H9 (cell line): ENCODE measurements at regions not wholly inside any gene's neighbourhood (a gene's known extent, or its start where the extent isn't known, plus 50 kb on each side); places are given as distances from the start of the nearest gene placed in this dataset.

Source experiments
- DNase-seq: peaks from one replicate; pipeline ENCODE4 v3.0.0-alpha.2; 2017
- H2AFZ ChIP-seq: one replicate; pipeline ENCODE4 v1.6.1; 2013; ENCODE audit warnings: mild to moderate bottlenecking, low read length, control low read depth, moderate library complexity
- H2AK5ac ChIP-seq: 2 replicates; pipeline ENCODE4 v1.6.1; 2013; ENCODE audit warnings: low read length, control low read depth, mixed read lengths; ENCODE audit not compliant: insufficient read length
- H2BK120ac ChIP-seq: one replicate; pipeline ENCODE4 v1.6.1; 2013; ENCODE audit warnings: low read depth, mild to moderate bottlenecking, low read length, control low read depth, inconsistent platforms; ENCODE audit not compliant: poor library complexity, severe bottlenecking
- H2BK12ac ChIP-seq: 2 replicates; pipeline ENCODE4 v1.6.1; 2013; ENCODE audit warnings: low read length, control low read depth, mixed read lengths, low read depth; ENCODE audit not compliant: insufficient read length
- H2BK15ac ChIP-seq: 2 replicates; pipeline ENCODE4 v1.6.1; 2013; ENCODE audit warnings: low read depth, low read length, control low read depth
- H2BK20ac ChIP-seq: one replicate; pipeline ENCODE4 v1.6.1; 2013; ENCODE audit warnings: low read depth, mild to moderate bottlenecking, low read length, control low read depth, inconsistent platforms; ENCODE audit not compliant: poor library complexity, severe bottlenecking
- H2BK5ac ChIP-seq: 2 replicates; pipeline ENCODE4 v1.6.1; 2013; ENCODE audit warnings: low read length, control low read depth, mixed read lengths; ENCODE audit not compliant: insufficient read length
- H3K14ac ChIP-seq: 2 replicates; pipeline ENCODE4 v1.6.1; 2013; ENCODE audit warnings: low read length, control low read depth; ENCODE audit not compliant: insufficient read depth
- H3K18ac ChIP-seq: 2 replicates; pipeline ENCODE4 v1.6.1; 2013; ENCODE audit warnings: low read depth, mild to moderate bottlenecking, mixed read lengths, low read length, control low read depth; ENCODE audit not compliant: insufficient read length
- H3K23ac ChIP-seq: 2 replicates; pipeline ENCODE4 v1.6.1; 2013; ENCODE audit warnings: low read length, control low read depth, mixed read lengths, low read depth; ENCODE audit not compliant: insufficient read length
- H3K23me2 ChIP-seq: 2 replicates; pipeline ENCODE4 v1.6.1; 2013; ENCODE audit warnings: low read depth, mild to moderate bottlenecking, mixed read lengths, low read length, control low read depth; ENCODE audit not compliant: insufficient read length, poor library complexity, severe bottlenecking
- H3K27ac ChIP-seq: 2 replicates; pipeline ENCODE4 v1.5.1; 2013; ENCODE audit warnings: low read length, control low read depth, mixed read lengths, low read depth; ENCODE audit not compliant: insufficient read length
- H3K27me3 ChIP-seq: 2 replicates; pipeline ENCODE4 v1.6.1; 2013; ENCODE audit warnings: low read length, control low read depth, inconsistent platforms; ENCODE audit not compliant: insufficient read depth
- H3K4ac ChIP-seq: 2 replicates; pipeline ENCODE4 v1.6.1; 2013; ENCODE audit warnings: low read depth, mild to moderate bottlenecking, control low read depth, inconsistent platforms, low read length, moderate library complexity
- H3K4me1 ChIP-seq: 2 replicates; pipeline ENCODE4 v1.6.1; 2013; ENCODE audit warnings: low read length, control low read depth, inconsistent platforms; ENCODE audit not compliant: insufficient read depth
- H3K4me2 ChIP-seq: 2 replicates; pipeline ENCODE4 v1.6.1; 2013; ENCODE audit warnings: low read length, control low read depth, mixed read lengths; ENCODE audit not compliant: insufficient read length, insufficient read depth
- H3K56ac ChIP-seq: 2 replicates; pipeline ENCODE4 v1.6.1; 2013; ENCODE audit warnings: low read depth, mild to moderate bottlenecking, mixed read lengths, low read length, control low read depth; ENCODE audit not compliant: insufficient read length
- H3K79me1 ChIP-seq: 2 replicates; pipeline ENCODE4 v1.6.1; 2013; ENCODE audit warnings: low read depth, mild to moderate bottlenecking, moderate library complexity, low read length, control low read depth, inconsistent platforms; ENCODE audit not compliant: insufficient read depth, poor library complexity, severe bottlenecking
- H3K79me2 ChIP-seq: 2 replicates; pipeline ENCODE4 v1.6.1; 2013; ENCODE audit warnings: low read length, control low read depth, inconsistent platforms; ENCODE audit not compliant: insufficient read depth
- H3K9ac ChIP-seq: 2 replicates; pipeline ENCODE4 v1.6.1; 2013; ENCODE audit warnings: low read length, control low read depth, mixed read lengths; ENCODE audit not compliant: insufficient read length; ENCODE audit errors: extremely low read depth
- H3K9me3 ChIP-seq: one replicate; pipeline ENCODE4 v1.6.1; 2013; ENCODE audit warnings: low read depth, low read length, inconsistent platforms; ENCODE audit not compliant: control insufficient read depth
- H3T11ph ChIP-seq: one replicate; pipeline ENCODE4 v1.6.1; 2013; ENCODE audit warnings: mild to moderate bottlenecking, low read length, control low read depth, inconsistent platforms
- H4K20me1 ChIP-seq: one replicate; pipeline ENCODE4 v1.6.1; 2013; ENCODE audit not compliant: control insufficient read depth, insufficient read length, insufficient read depth
- H4K5ac ChIP-seq: 2 replicates; pipeline ENCODE4 v1.6.1; 2013; ENCODE audit warnings: low read depth, mild to moderate bottlenecking, mixed read lengths, low read length, control low read depth; ENCODE audit not compliant: insufficient read length
- H4K8ac ChIP-seq: replicated peaks from 2 replicates; pipeline ENCODE4 v1.6.1; 2013; ENCODE audit warnings: low read length, control low read depth, mixed read lengths, low read depth; ENCODE audit not compliant: insufficient read length
- H4K91ac ChIP-seq: 2 replicates; pipeline ENCODE4 v1.6.1; 2013; ENCODE audit warnings: low read depth, mild to moderate bottlenecking, moderate library complexity, mixed read lengths, low read length, control low read depth; ENCODE audit not compliant: insufficient read length
- H3K27ac Mint-ChIP-seq, 3 experiments: 2 replicates in 2 of 3; 3 replicates in 1 of 3; pipeline ENCODE4 v1.8.0; 2020 to 2021; ENCODE audit warnings: mixed read lengths in 3 of 3, mild to moderate bottlenecking in 1 of 3, moderate library complexity in 1 of 3
- H3K27me3 Mint-ChIP-seq: 2 replicates; pipeline ENCODE4 v1.8.0; 2021; ENCODE audit warnings: low read depth, mild to moderate bottlenecking, moderate library complexity, mixed read lengths
- H3K36me3 Mint-ChIP-seq, 3 experiments: 2 replicates in 2 of 3; 3 replicates in 1 of 3; pipeline ENCODE4 v1.8.0; 2020 to 2021; ENCODE audit warnings: low read depth in 3 of 3, mixed read lengths in 3 of 3; ENCODE audit not compliant: insufficient read depth in 1 of 3
- H3K4me1 Mint-ChIP-seq, 2 experiments: 2 replicates each; pipeline ENCODE4 v1.8.0; 2020; ENCODE audit warnings: mixed read lengths in 2 of 2
- H3K4me3 Mint-ChIP-seq, 2 experiments: 2 replicates in 1 of 2; 3 replicates in 1 of 2; pipeline ENCODE4 v1.8.0; 2020 to 2021; ENCODE audit warnings: mild to moderate bottlenecking in 2 of 2, mixed read lengths in 2 of 2, moderate library complexity in 1 of 2
- H3K9me3 Mint-ChIP-seq, 2 experiments: 2 replicates in 1 of 2; 3 replicates in 1 of 2; pipeline ENCODE4 v1.8.0; 2020; ENCODE audit warnings: mild to moderate bottlenecking in 2 of 2, mixed read lengths in 2 of 2, moderate library complexity in 1 of 2
- CTCF ChIP-seq: fragments of 200-600 bp; sonication (generic); conservative IDR thresholded peaks from 3 replicates; pipeline ENCODE4 v1.8.0; 2021; ENCODE audit warnings: antibody characterized with exemption, mild to moderate bottlenecking
- WGBS: extraction: QIAGEN DNeasy Blood & Tissue Kit; methylation state at CpG from one replicate; pipeline ENCODE4 v1.1.7; 2013; ENCODE audit warnings: missing lambda C conversion rate, low lambda C conversion rate, mixed read lengths; ENCODE audit not compliant: insufficient read length; ENCODE audit errors: extremely low coverage; 5-methylcytosine and 5-hydroxymethylcytosine counted together

- DNase-seq, result no peak
- H3K9me3 ChIP-seq, result no peaks in the 10 kb centered on the region
- no peak overlapping the region for H3K27ac Mint-ChIP-seq
- H3K79me2 ChIP-seq, result no peaks in the 10 kb centered on the region
- no peak overlapping the region for H3K4ac ChIP-seq
- H2BK5ac ChIP-seq, result no peak overlapping the region
- TF ChIP-seq CTCF, result no peak
- H3K4me1 ChIP-seq, result no peaks in the 10 kb centered on the region
- no peak overlapping the region for H3K9ac ChIP-seq
- no peak overlapping the region for H4K8ac ChIP-seq
- H3K4me3 Mint-ChIP-seq, result no peak overlapping the region
- no peak overlapping the region for H2AFZ ChIP-seq
- H3K23me2 ChIP-seq, result no peaks in the 10 kb centered on the region
- no peak overlapping the region for H3K14ac ChIP-seq
- no peak overlapping the region for H2BK15ac ChIP-seq
- no peak overlapping the region for H2AK5ac ChIP-seq
- H3K4me1 Mint-ChIP-seq, result peaks cover 0 to 9% of the 10 kb centered on the region in 2 experiments; a peak in 2 of 4 replicates
- no peak overlapping the region for H3K27ac ChIP-seq
- no peak overlapping the region for H3K18ac ChIP-seq
- no peaks in the 10 kb centered on the region for H4K20me1 ChIP-seq
- H3K79me1 ChIP-seq, result no peaks in the 10 kb centered on the region
- no peaks in the 10 kb centered on the region for H3K36me3 Mint-ChIP-seq
- H2BK12ac ChIP-seq, result no peak overlapping the region
- no peaks in the 10 kb centered on the region for H3K27me3 ChIP-seq
- 0 out of 2 replicates have a peak, but pooled peaks cover 6% of the 10 kb centered on the region for H3K27me3 Mint-ChIP-seq
- H3K23ac ChIP-seq, result no peak overlapping the region
- no peak overlapping the region for H3K4me2 ChIP-seq
- WGBS, result no CpG with 5 or more reads among the region's 13 CpGs
- H4K91ac ChIP-seq, result no peak overlapping the region
- peaks cover 0 to 2% of the 10 kb centered on the region in 2 experiments; a peak in 1 of 5 replicates for H3K9me3 Mint-ChIP-seq
- no peak overlapping the region for H3T11ph ChIP-seq
- H2BK120ac ChIP-seq, result no peak overlapping the region
- no peak overlapping the region for H2BK20ac ChIP-seq
- no peak overlapping the region for H3K56ac ChIP-seq
- H4K5ac ChIP-seq, result no peak overlapping the region
These were observed 181.0 kb upstream of the RNF32 start for GRCh38 chr7:156459582-156459981.
